ENCODE measurements at regions not wholly inside any gene's neighbourhood (a gene's known extent, or its start where the extent isn't known, plus 50 kb on each side); places are given as distances from the start of the nearest gene placed in this dataset.

GRCh38 chr2:167381349-167381748 lies 493.1 kb downstream of the XIRP2 start:
- Mint-ChIP-seq H3K9me3 (peaks cover 8 to 9% of the 10 kb centered on the region in 2 donors), H3K36me3 (no peaks in the 10 kb centered on the region), H3K27ac (no peak overlapping the region)
- no peak for DNase-seq (ENCODE audit: low spot score in 2 of 2)
- no peak for ATAC-seq

- ATAC-seq (no peak), DNase-seq (ENCODE audit: low spot score in 2 of 2) (no peak)
- Mint-ChIP-seq H3K36me3 (no peaks in the 10 kb centered on the region), H3K27ac (no peak overlapping the region), H3K9me3 (peaks cover 8 to 17% of the 10 kb centered on the region in 2 donors)
Observed at GRCh38 chr2:167380555-167380954, 492.3 kb downstream of the XIRP2 start.

- ATAC-seq = no peak
- Mint-ChIP-seq H3K9me3 (peaks cover 6 to 17% of the 10 kb centered on the region in 2 donors), H3K36me3 (no peaks in the 10 kb centered on the region), H3K27ac (no peak overlapping the region)
- DNase-seq (ENCODE audit: low spot score in 2 of 2) = no peak
Observed at GRCh38 chr2:167380094-167380493, 491.8 kb downstream of the XIRP2 start.

GRCh38 chr2:167369083-167369482 lies 480.8 kb downstream of the XIRP2 start:
- no peak overlapping the region for H3K27ac Mint-ChIP-seq
- no peaks in the 10 kb centered on the region for H3K9me3 Mint-ChIP-seq
- DNase-seq (ENCODE audit: low spot score in 2 of 2) = no peak
- no peak for ATAC-seq
- H3K36me3 Mint-ChIP-seq = no peaks in the 10 kb centered on the region

- no peak for DNase-seq (ENCODE audit: low spot score in 2 of 2)
- no peak for ATAC-seq
- Mint-ChIP-seq H3K36me3 (no peaks in the 10 kb centered on the region), H3K9me3 (peaks cover 0 to 3% of the 10 kb centered on the region in 2 donors), H3K27ac (no peak overlapping the region)
Observed at GRCh38 chr2:167368371-167368770, 480.1 kb downstream of the XIRP2 start.

- no peaks in the 10 kb centered on the region for H3K36me3 Mint-ChIP-seq
- no peak overlapping the region for H3K27ac Mint-ChIP-seq
- H3K9me3 Mint-ChIP-seq = peaks cover 3 to 14% of the 10 kb centered on the region in 2 donors
- no peak for DNase-seq (ENCODE audit: low spot score in 2 of 2)
- no peak for ATAC-seq
Observed at GRCh38 chr2:167365216-167365615, 476.9 kb downstream of the XIRP2 start.

- DNase-seq (ENCODE audit: low spot score in 2 of 2) (no peak), ATAC-seq (no peak)
- H3K36me3 Mint-ChIP-seq = no peaks in the 10 kb centered on the region
- H3K27ac Mint-ChIP-seq = no peak overlapping the region
- peaks cover 3 to 14% of the 10 kb centered on the region in 2 donors for H3K9me3 Mint-ChIP-seq
Observed at GRCh38 chr2:167361426-167361825, 473.1 kb downstream of the XIRP2 start.

- DNase-seq (ENCODE audit: low spot score in 2 of 2) = no peak
- Mint-ChIP-seq H3K27ac (no peak overlapping the region), H3K9me3 (peaks cover 6 to 7% of the 10 kb centered on the region in 2 donors), H3K36me3 (no peaks in the 10 kb centered on the region)
- ATAC-seq = peak in 1 of 2 donors; percentile 40
Observed at GRCh38 chr2:167355821-167356220, 467.5 kb downstream of the XIRP2 start.

- DNase-seq (ENCODE audit: low spot score in 2 of 2) (no peak), ATAC-seq (no peak)
- H3K36me3 Mint-ChIP-seq = no peaks in the 10 kb centered on the region
- H3K27ac Mint-ChIP-seq = no peak overlapping the region
- H3K9me3 Mint-ChIP-seq = peaks cover 4 to 5% of the 10 kb centered on the region in 2 donors
Observed at GRCh38 chr2:167353605-167354280, 465.5 kb downstream of the XIRP2 start.

- ATAC-seq = no peak
Observed at GRCh38 chr2:167345559-167345958, 457.3 kb downstream of the XIRP2 start.

GRCh38 chr2:167342769-167343168 lies 454.5 kb downstream of the XIRP2 start:
- no peaks in the 10 kb centered on the region for H3K36me3 Mint-ChIP-seq
- DNase-seq (ENCODE audit: low spot score in 2 of 2) (no peak), ATAC-seq (no peak)
- no peaks in the 10 kb centered on the region for H3K9me3 Mint-ChIP-seq
- no peak overlapping the region for H3K27ac Mint-ChIP-seq

More at GRCh38 chr2:167345559-167345958, 457.3 kb downstream of the XIRP2 start:
- H3K9me3 Mint-ChIP-seq = no peaks in the 10 kb centered on the region
- DNase-seq (ENCODE audit: low spot score in 2 of 2) = no peak
- no peaks in the 10 kb centered on the region for H3K36me3 Mint-ChIP-seq
- H3K27ac Mint-ChIP-seq = no peak overlapping the region

GRCh38 chr2:167340322-167340721 lies 452.0 kb downstream of the XIRP2 start:
- no peak overlapping the region for H3K27ac Mint-ChIP-seq
- H3K36me3 Mint-ChIP-seq = no peaks in the 10 kb centered on the region
- no peak for DNase-seq (ENCODE audit: low spot score in 2 of 2)
- no peaks in the 10 kb centered on the region for H3K9me3 Mint-ChIP-seq
- no peak for ATAC-seq

- Mint-ChIP-seq H3K27ac (no peak overlapping the region), H3K36me3 (no peaks in the 10 kb centered on the region), H3K9me3 (no peaks in the 10 kb centered on the region)
- no peak for DNase-seq (ENCODE audit: low spot score in 2 of 2)
- no peak for ATAC-seq
Observed at GRCh38 chr2:167336213-167336612, 447.9 kb downstream of the XIRP2 start.

GRCh38 chr2:167335541-167335992 lies 447.3 kb downstream of the XIRP2 start:
- H3K9me3 Mint-ChIP-seq = no peaks in the 10 kb centered on the region
- H3K27ac Mint-ChIP-seq = no peak overlapping the region
- DNase-seq (ENCODE audit: low spot score in 2 of 2) (no peak), ATAC-seq (no peak)
- H3K36me3 Mint-ChIP-seq = no peaks in the 10 kb centered on the region

- Mint-ChIP-seq H3K36me3 (no peaks in the 10 kb centered on the region), H3K27ac (no peak overlapping the region), H3K9me3 (no peaks in the 10 kb centered on the region)
- no peak for ATAC-seq
- no peak for DNase-seq (ENCODE audit: low spot score in 2 of 2)
Observed at GRCh38 chr2:167334146-167334742, 446.0 kb downstream of the XIRP2 start.

- Mint-ChIP-seq H3K27ac (no peak overlapping the region), H3K36me3 (no peaks in the 10 kb centered on the region), H3K9me3 (no peaks in the 10 kb centered on the region)
- ATAC-seq = no peak
- DNase-seq (ENCODE audit: low spot score in 2 of 2) = no peak
Observed at GRCh38 chr2:167333245-167333644, 445.0 kb downstream of the XIRP2 start.

GRCh38 chr2:167332358-167332757 lies 444.1 kb downstream of the XIRP2 start:
- Mint-ChIP-seq H3K9me3 (peaks cover 0 to 6% of the 10 kb centered on the region in 2 donors), H3K36me3 (no peaks in the 10 kb centered on the region), H3K27ac (no peak overlapping the region)
- DNase-seq (ENCODE audit: low spot score in 2 of 2) (no peak), ATAC-seq (no peak)

- Mint-ChIP-seq H3K27ac (no peak overlapping the region), H3K9me3 (peaks cover 0 to 6% of the 10 kb centered on the region in 2 donors), H3K36me3 (no peaks in the 10 kb centered on the region)
- DNase-seq (ENCODE audit: low spot score in 2 of 2) (no peak), ATAC-seq (peak in 1 of 2 donors; percentile 41)
Observed at GRCh38 chr2:167331636-167332232, 443.5 kb downstream of the XIRP2 start.

Data from activated naive CD4-positive, alpha-beta T cell treated with anti-CD3 and anti-CD28 coated beads, Interleukin-2, amount 50 U/mL, for 72 hours (primary cell).